H9 (cell line): ENCODE measurements at regions not wholly inside any gene's neighbourhood (a gene's known extent, or its start where the extent isn't known, plus 50 kb on each side); places are given as distances from the start of the nearest gene placed in this dataset.

ENCODE experiments used
- DNase-seq: peaks from one replicate; pipeline ENCODE4 v3.0.0-alpha.2; 2017
- H2AFZ ChIP-seq: one replicate; pipeline ENCODE4 v1.6.1; 2013; ENCODE audit warnings: mild to moderate bottlenecking, low read length, control low read depth, moderate library complexity
- H2AK5ac ChIP-seq: 2 replicates; pipeline ENCODE4 v1.6.1; 2013; ENCODE audit warnings: low read length, control low read depth, mixed read lengths; ENCODE audit not compliant: insufficient read length
- H2BK120ac ChIP-seq: one replicate; pipeline ENCODE4 v1.6.1; 2013; ENCODE audit warnings: low read depth, mild to moderate bottlenecking, low read length, control low read depth, inconsistent platforms; ENCODE audit not compliant: poor library complexity, severe bottlenecking
- H2BK12ac ChIP-seq: 2 replicates; pipeline ENCODE4 v1.6.1; 2013; ENCODE audit warnings: low read length, control low read depth, mixed read lengths, low read depth; ENCODE audit not compliant: insufficient read length
- H2BK15ac ChIP-seq: 2 replicates; pipeline ENCODE4 v1.6.1; 2013; ENCODE audit warnings: low read depth, low read length, control low read depth
- H2BK20ac ChIP-seq: one replicate; pipeline ENCODE4 v1.6.1; 2013; ENCODE audit warnings: low read depth, mild to moderate bottlenecking, low read length, control low read depth, inconsistent platforms; ENCODE audit not compliant: poor library complexity, severe bottlenecking
- H2BK5ac ChIP-seq: 2 replicates; pipeline ENCODE4 v1.6.1; 2013; ENCODE audit warnings: low read length, control low read depth, mixed read lengths; ENCODE audit not compliant: insufficient read length
- H3K14ac ChIP-seq: 2 replicates; pipeline ENCODE4 v1.6.1; 2013; ENCODE audit warnings: low read length, control low read depth; ENCODE audit not compliant: insufficient read depth
- H3K18ac ChIP-seq: 2 replicates; pipeline ENCODE4 v1.6.1; 2013; ENCODE audit warnings: low read depth, mild to moderate bottlenecking, mixed read lengths, low read length, control low read depth; ENCODE audit not compliant: insufficient read length
- H3K23ac ChIP-seq: 2 replicates; pipeline ENCODE4 v1.6.1; 2013; ENCODE audit warnings: low read length, control low read depth, mixed read lengths, low read depth; ENCODE audit not compliant: insufficient read length
- H3K23me2 ChIP-seq: 2 replicates; pipeline ENCODE4 v1.6.1; 2013; ENCODE audit warnings: low read depth, mild to moderate bottlenecking, mixed read lengths, low read length, control low read depth; ENCODE audit not compliant: insufficient read length, poor library complexity, severe bottlenecking
- H3K27ac ChIP-seq: 2 replicates; pipeline ENCODE4 v1.5.1; 2013; ENCODE audit warnings: low read length, control low read depth, mixed read lengths, low read depth; ENCODE audit not compliant: insufficient read length
- H3K27me3 ChIP-seq: 2 replicates; pipeline ENCODE4 v1.6.1; 2013; ENCODE audit warnings: low read length, control low read depth, inconsistent platforms; ENCODE audit not compliant: insufficient read depth
- H3K4ac ChIP-seq: 2 replicates; pipeline ENCODE4 v1.6.1; 2013; ENCODE audit warnings: low read depth, mild to moderate bottlenecking, control low read depth, inconsistent platforms, low read length, moderate library complexity
- H3K4me1 ChIP-seq: 2 replicates; pipeline ENCODE4 v1.6.1; 2013; ENCODE audit warnings: low read length, control low read depth, inconsistent platforms; ENCODE audit not compliant: insufficient read depth
- H3K4me2 ChIP-seq: 2 replicates; pipeline ENCODE4 v1.6.1; 2013; ENCODE audit warnings: low read length, control low read depth, mixed read lengths; ENCODE audit not compliant: insufficient read length, insufficient read depth
- H3K56ac ChIP-seq: 2 replicates; pipeline ENCODE4 v1.6.1; 2013; ENCODE audit warnings: low read depth, mild to moderate bottlenecking, mixed read lengths, low read length, control low read depth; ENCODE audit not compliant: insufficient read length
- H3K79me1 ChIP-seq: 2 replicates; pipeline ENCODE4 v1.6.1; 2013; ENCODE audit warnings: low read depth, mild to moderate bottlenecking, moderate library complexity, low read length, control low read depth, inconsistent platforms; ENCODE audit not compliant: insufficient read depth, poor library complexity, severe bottlenecking
- H3K79me2 ChIP-seq: 2 replicates; pipeline ENCODE4 v1.6.1; 2013; ENCODE audit warnings: low read length, control low read depth, inconsistent platforms; ENCODE audit not compliant: insufficient read depth
- H3K9ac ChIP-seq: 2 replicates; pipeline ENCODE4 v1.6.1; 2013; ENCODE audit warnings: low read length, control low read depth, mixed read lengths; ENCODE audit not compliant: insufficient read length; ENCODE audit errors: extremely low read depth
- H3K9me3 ChIP-seq: one replicate; pipeline ENCODE4 v1.6.1; 2013; ENCODE audit warnings: low read depth, low read length, inconsistent platforms; ENCODE audit not compliant: control insufficient read depth
- H3T11ph ChIP-seq: one replicate; pipeline ENCODE4 v1.6.1; 2013; ENCODE audit warnings: mild to moderate bottlenecking, low read length, control low read depth, inconsistent platforms
- H4K20me1 ChIP-seq: one replicate; pipeline ENCODE4 v1.6.1; 2013; ENCODE audit not compliant: control insufficient read depth, insufficient read length, insufficient read depth
- H4K5ac ChIP-seq: 2 replicates; pipeline ENCODE4 v1.6.1; 2013; ENCODE audit warnings: low read depth, mild to moderate bottlenecking, mixed read lengths, low read length, control low read depth; ENCODE audit not compliant: insufficient read length
- H4K8ac ChIP-seq: replicated peaks from 2 replicates; pipeline ENCODE4 v1.6.1; 2013; ENCODE audit warnings: low read length, control low read depth, mixed read lengths, low read depth; ENCODE audit not compliant: insufficient read length
- H4K91ac ChIP-seq: 2 replicates; pipeline ENCODE4 v1.6.1; 2013; ENCODE audit warnings: low read depth, mild to moderate bottlenecking, moderate library complexity, mixed read lengths, low read length, control low read depth; ENCODE audit not compliant: insufficient read length
- H3K27ac Mint-ChIP-seq, 3 experiments: 2 replicates in 2 of 3; 3 replicates in 1 of 3; pipeline ENCODE4 v1.8.0; 2020 to 2021; ENCODE audit warnings: mixed read lengths in 3 of 3, mild to moderate bottlenecking in 1 of 3, moderate library complexity in 1 of 3
- H3K27me3 Mint-ChIP-seq: 2 replicates; pipeline ENCODE4 v1.8.0; 2021; ENCODE audit warnings: low read depth, mild to moderate bottlenecking, moderate library complexity, mixed read lengths
- H3K36me3 Mint-ChIP-seq, 3 experiments: 2 replicates in 2 of 3; 3 replicates in 1 of 3; pipeline ENCODE4 v1.8.0; 2020 to 2021; ENCODE audit warnings: low read depth in 3 of 3, mixed read lengths in 3 of 3; ENCODE audit not compliant: insufficient read depth in 1 of 3
- H3K4me1 Mint-ChIP-seq, 2 experiments: 2 replicates each; pipeline ENCODE4 v1.8.0; 2020; ENCODE audit warnings: mixed read lengths in 2 of 2
- H3K4me3 Mint-ChIP-seq, 2 experiments: 2 replicates in 1 of 2; 3 replicates in 1 of 2; pipeline ENCODE4 v1.8.0; 2020 to 2021; ENCODE audit warnings: mild to moderate bottlenecking in 2 of 2, mixed read lengths in 2 of 2, moderate library complexity in 1 of 2
- H3K9me3 Mint-ChIP-seq, 2 experiments: 2 replicates in 1 of 2; 3 replicates in 1 of 2; pipeline ENCODE4 v1.8.0; 2020; ENCODE audit warnings: mild to moderate bottlenecking in 2 of 2, mixed read lengths in 2 of 2, moderate library complexity in 1 of 2
- WGBS: extraction: QIAGEN DNeasy Blood & Tissue Kit; methylation state at CpG from one replicate; pipeline ENCODE4 v1.1.7; 2013; ENCODE audit warnings: missing lambda C conversion rate, low lambda C conversion rate, mixed read lengths; ENCODE audit not compliant: insufficient read length; ENCODE audit errors: extremely low coverage; 5-methylcytosine and 5-hydroxymethylcytosine counted together
- TF ChIP-seq, protein P1 (sequence below): fragments of 200-600 bp; sonication (generic); conservative IDR thresholded peaks from 3 replicates; pipeline ENCODE4 v1.8.0; 2021; ENCODE audit warnings: antibody characterized with exemption, mild to moderate bottlenecking

DNA sequence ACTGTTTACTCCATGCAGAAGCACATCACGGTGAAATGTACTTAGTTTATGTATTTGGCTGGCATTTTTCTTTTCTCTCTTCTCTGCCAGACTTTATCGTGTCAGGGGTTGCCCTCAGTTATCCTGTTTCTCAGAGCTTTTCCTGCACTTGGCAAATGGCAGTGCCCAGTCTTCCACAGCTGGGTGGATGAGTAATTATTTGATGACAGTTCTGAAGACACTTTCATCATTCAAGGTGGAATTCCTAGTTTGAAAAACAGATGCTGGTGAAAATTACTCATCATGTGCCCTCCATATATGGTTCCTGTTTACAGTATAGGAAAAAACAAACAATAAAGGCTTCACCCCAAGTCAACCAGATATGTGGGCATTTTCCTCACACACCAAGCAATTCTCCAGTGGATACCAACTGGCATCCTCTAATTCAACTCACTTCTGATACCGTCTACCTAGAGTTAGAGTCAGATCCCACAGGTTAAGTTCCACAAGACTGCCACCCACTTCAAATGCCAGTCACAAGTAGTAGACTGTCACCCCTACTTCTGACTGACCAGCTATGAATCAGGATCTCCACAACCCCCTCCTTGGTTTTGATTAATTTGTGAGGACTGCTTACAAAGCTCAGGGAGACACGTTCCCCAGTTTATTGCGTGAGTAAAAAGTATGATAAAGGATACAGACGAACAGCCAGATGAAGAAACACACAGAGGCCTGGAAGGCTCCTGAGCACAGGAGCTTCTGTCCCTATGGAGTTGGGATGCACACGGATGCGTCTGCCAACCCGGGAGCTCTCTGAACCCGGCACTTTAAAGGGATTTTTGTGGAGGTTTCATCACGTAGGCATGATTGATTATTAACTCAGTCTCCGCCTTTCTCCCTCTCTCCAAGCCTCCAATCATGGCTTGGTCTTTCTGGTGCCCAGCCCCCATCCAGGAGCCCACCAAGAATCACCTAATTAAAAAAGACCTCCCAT is 72.9 kb downstream of the CLDN34 start:
- DNase-seq = no peak
- Histone ChIP-seq H2BK12ac (no peak overlapping the region), H4K8ac (no peak overlapping the region), H3K9ac (no peak overlapping the region), H3K56ac (no peak overlapping the region), H3K27me3 (no peaks in the 10 kb centered on the region), H3K14ac (no peak overlapping the region), H2BK120ac (no peak overlapping the region), H3K4me2 (peak overlapping the region; percentile 28), H3K4me1 (peaks cover 16% of the 10 kb centered on the region; the same call in 1 of the 2 replicates), H2AFZ (no peak overlapping the region), H2BK15ac (0 out of 2 replicates have a peak overlapping the region, but pooled peaks have one; percentile 72), H4K91ac (peak overlapping the region; percentile 77), H3T11ph (no peak overlapping the region), H3K23me2 (no peaks in the 10 kb centered on the region), H2AK5ac (peak overlapping the region; percentile 77), H3K27ac (peak overlapping the region; percentile 82), H3K23ac (no peak overlapping the region), H4K5ac (no peak overlapping the region), H3K9me3 (no peaks in the 10 kb centered on the region), H3K79me2 (no peaks in the 10 kb centered on the region; the same call in 1 of the 2 replicates), H4K20me1 (no peaks in the 10 kb centered on the region), H2BK20ac (no peak overlapping the region), H2BK5ac (no peak overlapping the region), H3K4ac (no peak overlapping the region), H3K18ac (no peak overlapping the region), H3K79me1 (no peaks in the 10 kb centered on the region)
- Mint-ChIP-seq H3K27ac (peak overlapping the region; percentile 62 to 68 (median 64)), H3K9me3 (peaks cover 32 to 43% of the 10 kb centered on the region in 2 experiments), H3K36me3 (peaks cover 6 to 16% (median 10%) of the 10 kb centered on the region in 3 experiments), H3K4me3 (peak overlapping the region in 1 of 2 experiments; percentile 20; a peak in 2 of 5 replicates), H3K27me3 (no peaks in the 10 kb centered on the region), H3K4me1 (peaks cover 35 to 42% of the 10 kb centered on the region in 2 experiments)
- TF ChIP-seq, protein P1, sequence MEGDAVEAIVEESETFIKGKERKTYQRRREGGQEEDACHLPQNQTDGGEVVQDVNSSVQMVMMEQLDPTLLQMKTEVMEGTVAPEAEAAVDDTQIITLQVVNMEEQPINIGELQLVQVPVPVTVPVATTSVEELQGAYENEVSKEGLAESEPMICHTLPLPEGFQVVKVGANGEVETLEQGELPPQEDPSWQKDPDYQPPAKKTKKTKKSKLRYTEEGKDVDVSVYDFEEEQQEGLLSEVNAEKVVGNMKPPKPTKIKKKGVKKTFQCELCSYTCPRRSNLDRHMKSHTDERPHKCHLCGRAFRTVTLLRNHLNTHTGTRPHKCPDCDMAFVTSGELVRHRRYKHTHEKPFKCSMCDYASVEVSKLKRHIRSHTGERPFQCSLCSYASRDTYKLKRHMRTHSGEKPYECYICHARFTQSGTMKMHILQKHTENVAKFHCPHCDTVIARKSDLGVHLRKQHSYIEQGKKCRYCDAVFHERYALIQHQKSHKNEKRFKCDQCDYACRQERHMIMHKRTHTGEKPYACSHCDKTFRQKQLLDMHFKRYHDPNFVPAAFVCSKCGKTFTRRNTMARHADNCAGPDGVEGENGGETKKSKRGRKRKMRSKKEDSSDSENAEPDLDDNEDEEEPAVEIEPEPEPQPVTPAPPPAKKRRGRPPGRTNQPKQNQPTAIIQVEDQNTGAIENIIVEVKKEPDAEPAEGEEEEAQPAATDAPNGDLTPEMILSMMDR = no peak
- WGBS = no CpG with 5 or more reads among the region's 12 CpGs
